HCT116 (cell line): ENCODE measurements at regions not wholly inside any gene's neighbourhood (a gene's known extent, or its start where the extent isn't known, plus 50 kb on each side); places are given as distances from the start of the nearest gene placed in this dataset.
A peak's percentile ranks its signal among the peaks of the same experiment; 100 is the strongest.

Experiments
- ATAC-seq: fragments of 200-7000 bp; cut with Tn5 transposase; 2 replicates; pipeline ENCODE4 v1.9.1; 2020; ENCODE audit warnings: mild to moderate bottlenecking, moderate library complexity
- BruUV-seq: library from RNA; stranded (reverse); fragments of 400-500 nt; replicated peaks from 2 replicates; lab custom pipeline; 2021; lab: Mats Ljungman, UMichigan
- CTCF ChIA-PET: fragments of 300-600 bp; sonication (Branson Sonifier 250); formaldehyde crosslinking; loops from one replicate; lab custom pipeline; 2021; ENCODE audit warnings: antibody characterized with exemption; lab: Charles Lee
- POLR2A ChIA-PET: fragments of 300-600, 350-600 bp; sonication (Branson Sonifier 250); formaldehyde crosslinking; loops from one replicate; lab custom pipeline; 2021; ENCODE audit warnings: antibody characterized with exemption; lab: Charles Lee
- RAD21 ChIA-PET, 2 experiments: fragments of 300-600 bp; sonication (Branson Sonifier 250); formaldehyde crosslinking; loops; one replicate each; lab custom pipeline; 2023; ENCODE audit warnings: low total read pairs in 2 of 2; ENCODE audit not compliant: uncharacterized antibody in 2 of 2, unreplicated experiment in 2 of 2, low non-redundant PET in 1 of 2; lab: Charles Lee
- DNase-seq: peaks from one replicate; pipeline ENCODE4 v3.0.0-alpha.2; 2010; ENCODE audit warnings: low read depth, low spot score
- H2AFZ ChIP-seq: fragments of 200-600 bp; shearing (Covaris generic), sonication (generic); 2 replicates; pipeline ENCODE4 v1.6.1; 2017; ENCODE audit warnings: low read depth, mixed run types, mixed read lengths, antibody characterized with exemption, low read length; ENCODE audit not compliant: poor library complexity, severe bottlenecking
- H3K27ac ChIP-seq: 2 replicates; pipeline ENCODE4 v1.5.1; 2012; ENCODE audit warnings: low read depth, low read length
- H3K27me3 ChIP-seq: fragments of 200-600 bp; sonication (generic); 2 replicates; pipeline ENCODE4 v1.6.1; 2016; ENCODE audit warnings: mixed run types, low read length, mixed read lengths; ENCODE audit not compliant: insufficient read depth
- H3K36me3 ChIP-seq, 2 experiments: fragments of 200-500 bp in 1 of 2; fragments of 200-600 bp in 1 of 2; sonication (Bioruptor generic) in 1 of 2; sonication (generic) in 1 of 2; 2 replicates each; pipeline versions ENCODE4 v1.5.1 to v1.6.1; 2014 to 2016; ENCODE audit warnings: low read length in 2 of 2, inconsistent platforms in 1 of 2, mixed read lengths in 1 of 2, mixed run types in 1 of 2; ENCODE audit not compliant: insufficient read depth in 2 of 2, control insufficient read depth in 1 of 2
- H3K4me1 ChIP-seq, 2 experiments: fragments of 200-600 bp in 1 of 2; sonication (generic) in 1 of 2; 2 replicates each; pipeline versions ENCODE4 v1.5.1 to v1.6.1; 2012 to 2017; ENCODE audit warnings: low read length in 2 of 2, inconsistent platforms in 1 of 2, mild to moderate bottlenecking in 1 of 2, mixed read lengths in 1 of 2, mixed run types in 1 of 2, moderate library complexity in 1 of 2; ENCODE audit not compliant: insufficient read depth in 2 of 2, control insufficient read depth in 1 of 2
- H3K4me2 ChIP-seq: fragments of 200-600 bp; sonication (generic); 2 replicates; pipeline ENCODE4 v1.6.1; 2017; ENCODE audit warnings: mixed run types, low read length, mixed read lengths
- H3K4me3 ChIP-seq, 2 experiments: fragments of 200-600 bp in 1 of 2; sonication (generic) in 1 of 2; replicated peaks in 1 of 2; 2 replicates each; pipeline ENCODE4 v1.5.1; 2011 to 2016; ENCODE audit warnings: low read length in 2 of 2, control low read depth in 1 of 2, low read depth in 1 of 2, mild to moderate bottlenecking in 1 of 2, mixed read lengths in 1 of 2, mixed run types in 1 of 2
- H3K79me2 ChIP-seq: fragments of 200-600 bp; sonication (generic); 2 replicates; pipeline ENCODE4 v1.6.1; 2017; ENCODE audit warnings: mild to moderate bottlenecking, mixed run types, low read length, moderate library complexity, mixed read lengths; ENCODE audit not compliant: insufficient read depth
- H3K9ac ChIP-seq: fragments of 200-600 bp; sonication (generic); 2 replicates; pipeline ENCODE4 v1.6.1; 2016; ENCODE audit warnings: low read length, mixed read lengths
- H3K9me2 ChIP-seq: fragments of 200-600 bp; sonication (generic), shearing (Covaris generic); 2 replicates; pipeline ENCODE4 v1.6.1; 2017; ENCODE audit warnings: mixed run types, mild to moderate bottlenecking, moderate library complexity; ENCODE audit not compliant: insufficient read depth
- H3K9me3 ChIP-seq, 2 experiments: fragments of 200-500 bp in 1 of 2; fragments of 200-600 bp in 1 of 2; sonication (Bioruptor generic) in 1 of 2; sonication (generic) in 1 of 2; 2 replicates each; pipeline ENCODE4 v1.6.1; 2014 to 2017; ENCODE audit warnings: low read length in 2 of 2, mixed read lengths in 2 of 2, inconsistent platforms in 1 of 2, low read depth in 1 of 2, mild to moderate bottlenecking in 1 of 2, mixed run types in 1 of 2, moderate library complexity in 1 of 2; ENCODE audit not compliant: control insufficient read depth in 1 of 2, insufficient read depth in 1 of 2
- H4K20me1 ChIP-seq: fragments of 200-600 bp; sonication (generic), shearing (Covaris generic); 2 replicates; pipeline ENCODE4 v1.6.1; 2017; ENCODE audit warnings: mixed run types, mild to moderate bottlenecking, moderate library complexity; ENCODE audit not compliant: insufficient read depth
- CBX3 ChIP-seq: IDR thresholded peaks from 2 replicates; pipeline ENCODE4 v1.6.1; 2012; ENCODE audit warnings: low read depth
- CEBPB ChIP-seq: IDR thresholded peaks from 2 replicates; pipeline ENCODE4 v1.6.1; 2012; ENCODE audit warnings: low read depth
- ELF1 ChIP-seq: IDR thresholded peaks from 2 replicates; pipeline ENCODE4 v1.6.1; 2012; ENCODE audit warnings: low read depth, borderline replicate concordance
- EZH2 ChIP-seq: fragments of 200-600 bp; sonication (generic); IDR thresholded peaks from 2 replicates; pipeline ENCODE4 v1.6.1; 2017; ENCODE audit warnings: antibody characterized with exemption, mixed run types
- EZH2phosphoT487 ChIP-seq: fragments of 200-600 bp; IDR thresholded peaks from 2 replicates; pipeline ENCODE4 v1.6.1; 2018; ENCODE audit warnings: antibody characterized with exemption, borderline replicate concordance
- FOSL1 ChIP-seq: IDR thresholded peaks from 2 replicates; pipeline ENCODE4 v1.6.1; 2012; ENCODE audit warnings: low read depth
- JUND ChIP-seq: IDR thresholded peaks from 2 replicates; pipeline ENCODE4 v1.6.1; 2012
- POLR2A ChIP-seq: IDR thresholded peaks from 2 replicates; pipeline ENCODE4 v1.7.0; 2011; ENCODE audit warnings: borderline replicate concordance; ENCODE audit not compliant: insufficient read depth, insufficient read length; ENCODE audit errors: extremely low read depth
- POLR2AphosphoS5 ChIP-seq: IDR thresholded peaks from 2 replicates; pipeline ENCODE4 v1.6.1; 2011; ENCODE audit warnings: mild to moderate bottlenecking, low read depth, low read length, moderate library complexity
- RAD21 ChIP-seq: IDR thresholded peaks from 2 replicates; pipeline ENCODE4 v1.6.1; 2012; ENCODE audit warnings: low read depth, mild to moderate bottlenecking
- SIN3A ChIP-seq: IDR thresholded peaks from 2 replicates; pipeline ENCODE4 v1.6.1; 2012; ENCODE audit warnings: low read depth
- SP1 ChIP-seq: IDR thresholded peaks from 2 replicates; pipeline ENCODE4 v1.6.1; 2012; ENCODE audit warnings: low read depth
- SRF ChIP-seq: IDR thresholded peaks from 2 replicates; pipeline ENCODE4 v1.6.1; 2012; ENCODE audit warnings: low read depth
- YY1 ChIP-seq: IDR thresholded peaks from 2 replicates; pipeline ENCODE4 v1.6.1; 2011; ENCODE audit warnings: low read length, low read depth, moderate library complexity, mild to moderate bottlenecking; ENCODE audit not compliant: insufficient replicate concordance; ENCODE audit errors: extremely low read depth
- ZFX ChIP-seq: fragments of 450-650 bp; IDR thresholded peaks from 2 replicates; pipeline ENCODE4 v1.6.1; 2017
- ZNF274 ChIP-seq: fragments of 200-500 bp; sonication (Bioruptor generic); IDR thresholded peaks from 2 replicates; pipeline ENCODE4 v1.6.1; 2014; ENCODE audit warnings: mild to moderate bottlenecking, low read depth, low read length, inconsistent platforms
- intact Hi-C: fragments of 100-400 bp; cut with micrococcal nuclease; formaldehyde crosslinking; loops from 2 replicates; pipeline ENCODE4 v1.10.0; 2022
- TF ChIP-seq, protein P1 (sequence below): IDR thresholded peaks from 2 replicates; pipeline ENCODE4 v1.6.1; 2011; ENCODE audit warnings: mild to moderate bottlenecking, low read length, moderate library complexity; ENCODE audit not compliant: insufficient replicate concordance; ENCODE audit errors: extremely low read depth
- TF ChIP-seq, protein P2 (sequence below), 3 experiments: fragments of 200-600 bp in 1 of 3; sonication (generic) in 1 of 3; IDR thresholded peaks in 2 of 3; conservative IDR thresholded peaks in 1 of 3; 2 replicates each; pipeline ENCODE4 v1.5.1; 2012 to 2017; ENCODE audit warnings: low read depth in 2 of 3, low read length in 2 of 3, antibody characterized with exemption in 1 of 3, borderline replicate concordance in 1 of 3, control low read depth in 1 of 3, mild to moderate bottlenecking in 1 of 3, mixed read lengths in 1 of 3, mixed run types in 1 of 3, moderate library complexity in 1 of 3; ENCODE audit not compliant: insufficient read depth in 1 of 3
- TF ChIP-seq, protein P3 (sequence below): IDR thresholded peaks from 2 replicates; pipeline ENCODE4 v1.6.1; 2012
- TF ChIP-seq, protein P4 (sequence below): IDR thresholded peaks from 2 replicates; pipeline ENCODE4 v1.6.1; 2012

GRCh38 chr10:28147706-28148105, 148.8 kb upstream of the ODAD2 start (continued):
- TF ChIP-seq, protein P1, sequence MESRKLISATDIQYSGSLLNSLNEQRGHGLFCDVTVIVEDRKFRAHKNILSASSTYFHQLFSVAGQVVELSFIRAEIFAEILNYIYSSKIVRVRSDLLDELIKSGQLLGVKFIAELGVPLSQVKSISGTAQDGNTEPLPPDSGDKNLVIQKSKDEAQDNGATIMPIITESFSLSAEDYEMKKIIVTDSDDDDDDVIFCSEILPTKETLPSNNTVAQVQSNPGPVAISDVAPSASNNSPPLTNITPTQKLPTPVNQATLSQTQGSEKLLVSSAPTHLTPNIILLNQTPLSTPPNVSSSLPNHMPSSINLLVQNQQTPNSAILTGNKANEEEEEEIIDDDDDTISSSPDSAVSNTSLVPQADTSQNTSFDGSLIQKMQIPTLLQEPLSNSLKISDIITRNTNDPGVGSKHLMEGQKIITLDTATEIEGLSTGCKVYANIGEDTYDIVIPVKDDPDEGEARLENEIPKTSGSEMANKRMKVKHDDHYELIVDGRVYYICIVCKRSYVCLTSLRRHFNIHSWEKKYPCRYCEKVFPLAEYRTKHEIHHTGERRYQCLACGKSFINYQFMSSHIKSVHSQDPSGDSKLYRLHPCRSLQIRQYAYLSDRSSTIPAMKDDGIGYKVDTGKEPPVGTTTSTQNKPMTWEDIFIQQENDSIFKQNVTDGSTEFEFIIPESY = no peak
- TF ChIP-seq ZFX (no peak), EZH2 (no peak), ELF1 (no peak), EZH2phosphoT487 (no peak)
- TF ChIP-seq, protein P2, sequence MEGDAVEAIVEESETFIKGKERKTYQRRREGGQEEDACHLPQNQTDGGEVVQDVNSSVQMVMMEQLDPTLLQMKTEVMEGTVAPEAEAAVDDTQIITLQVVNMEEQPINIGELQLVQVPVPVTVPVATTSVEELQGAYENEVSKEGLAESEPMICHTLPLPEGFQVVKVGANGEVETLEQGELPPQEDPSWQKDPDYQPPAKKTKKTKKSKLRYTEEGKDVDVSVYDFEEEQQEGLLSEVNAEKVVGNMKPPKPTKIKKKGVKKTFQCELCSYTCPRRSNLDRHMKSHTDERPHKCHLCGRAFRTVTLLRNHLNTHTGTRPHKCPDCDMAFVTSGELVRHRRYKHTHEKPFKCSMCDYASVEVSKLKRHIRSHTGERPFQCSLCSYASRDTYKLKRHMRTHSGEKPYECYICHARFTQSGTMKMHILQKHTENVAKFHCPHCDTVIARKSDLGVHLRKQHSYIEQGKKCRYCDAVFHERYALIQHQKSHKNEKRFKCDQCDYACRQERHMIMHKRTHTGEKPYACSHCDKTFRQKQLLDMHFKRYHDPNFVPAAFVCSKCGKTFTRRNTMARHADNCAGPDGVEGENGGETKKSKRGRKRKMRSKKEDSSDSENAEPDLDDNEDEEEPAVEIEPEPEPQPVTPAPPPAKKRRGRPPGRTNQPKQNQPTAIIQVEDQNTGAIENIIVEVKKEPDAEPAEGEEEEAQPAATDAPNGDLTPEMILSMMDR (IDR thresholded peaks at IDR 0.05 in 2 of 3, conservative IDR thresholded peaks at IDR 0.05 in 1 of 3; ENCODE audit: borderline replicate concordance in 1 of 3, insufficient read depth in 1 of 3, low read depth in 2 of 3, low read length in 2 of 3) = no peak
- TF ChIP-seq, protein P3, sequence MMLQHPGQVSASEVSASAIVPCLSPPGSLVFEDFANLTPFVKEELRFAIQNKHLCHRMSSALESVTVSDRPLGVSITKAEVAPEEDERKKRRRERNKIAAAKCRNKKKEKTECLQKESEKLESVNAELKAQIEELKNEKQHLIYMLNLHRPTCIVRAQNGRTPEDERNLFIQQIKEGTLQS = no peak

DNA sequence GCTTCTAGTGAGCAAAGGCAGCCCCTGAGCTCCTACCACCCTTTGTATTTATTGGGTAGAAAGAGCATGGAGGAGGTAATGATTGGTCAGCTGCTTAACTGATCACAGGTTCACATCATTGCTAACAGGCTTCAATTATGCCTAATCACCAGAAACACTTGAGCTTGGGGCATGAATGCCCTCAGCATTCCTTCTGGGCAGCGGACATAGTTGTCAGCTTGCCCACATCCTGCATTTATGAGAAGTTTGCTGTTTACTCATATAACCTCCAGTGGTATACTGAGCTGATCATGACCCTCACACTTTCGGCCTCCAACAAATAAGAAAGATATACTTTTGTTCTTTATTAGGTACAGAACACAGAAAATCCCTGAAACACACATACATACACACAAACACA, 140.3 kb upstream of the ODAD2 start:
- Histone ChIP-seq H3K4me1 (peaks cover 41 to 45% of the 10 kb centered on the region in 2 experiments), H3K4me3 (no peak overlapping the region), H3K79me2 (peaks cover 3% of the 10 kb centered on the region), H4K20me1 (no peaks in the 10 kb centered on the region), H3K36me3 (peaks cover 0 to 13% of the 10 kb centered on the region in 2 experiments; a peak in 1 of 4 replicates), H3K27me3 (no peaks in the 10 kb centered on the region), H3K9me3 (peaks cover 9 to 12% of the 10 kb centered on the region in 2 experiments; a peak in 3 of 4 replicates)
- ChIA-PET RAD21 (no interaction called here), POLR2A (interaction anchor here (1.0 to 1.3 kb wide), 6 partner anchors 9 to 33 kb away, joined by 3 to 7 read pairs (median 3); no protein-coding TSS in a partner anchor), CTCF (no interaction called here)
- ATAC-seq = peak; percentile 76
- intact Hi-C loops = no loop called here
- DNase-seq = peak; percentile 79
- no peak for TF ChIP-seq POLR2A
- peak; percentile 59; the same call in 1 of the 2 replicates for TF ChIP-seq FOSL1
- TF ChIP-seq, protein P4, sequence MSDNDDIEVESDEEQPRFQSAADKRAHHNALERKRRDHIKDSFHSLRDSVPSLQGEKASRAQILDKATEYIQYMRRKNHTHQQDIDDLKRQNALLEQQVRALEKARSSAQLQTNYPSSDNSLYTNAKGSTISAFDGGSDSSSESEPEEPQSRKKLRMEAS = peak; percentile 55
- no peak for TF ChIP-seq ZNF274
- TF ChIP-seq YY1 = no peak
- no peak; the same call in 1 of the 2 replicates for TF ChIP-seq CEBPB
- TF ChIP-seq RAD21 = peak; percentile 21
- TF ChIP-seq SRF = no peak
- no peak for TF ChIP-seq ZFX
- peak; percentile 78 for TF ChIP-seq JUND
- TF ChIP-seq SP1 = peak; percentile 89
- TF ChIP-seq CBX3 = peak; percentile 93
- TF ChIP-seq POLR2AphosphoS5 = peak; percentile 62
- TF ChIP-seq SIN3A = 0 out of 2 replicates have a peak, but pooled peaks have one; percentile 38
- TF ChIP-seq, all 23 proteins: peak for 8
- H3K9ac ChIP-seq = peak overlapping the region; percentile 22
- H3K9me2 ChIP-seq = no peaks in the 10 kb centered on the region
- BruUV-seq = no TSS peak
- peak overlapping the region; percentile 44 for H3K4me2 ChIP-seq
- H2AFZ ChIP-seq = no peak overlapping the region
- H3K27ac ChIP-seq = peak overlapping the region; percentile 95
